Hematopoietic multipotent progenitor cell (in vitro differentiated cells): ENCODE measurements at regions not wholly inside any gene's neighbourhood (a gene's known extent, or its start where the extent isn't known, plus 50 kb on each side); places are given as distances from the start of the nearest gene placed in this dataset.
"Not testable (repeated sequence)": the region's sequence is repeated elsewhere in the genome, so short reads cannot be mapped to it uniquely, and the experiment has no call there.

ENCODE experiments used
- DNase-seq, 3 donors: peaks; one replicate each; pipeline ENCODE4 v3.0.0-alpha.2; 2011 to 2015; ENCODE audit warnings: low read depth in 2 of 3, low spot score in 2 of 3

GRCh38 chrX:65888150-65888549, 151.7 kb downstream of the VSIG4 start:
- DNase-seq: not testable (repeated sequence)

GRCh38 chrX:65883556-65883955, 156.3 kb downstream of the VSIG4 start:
- DNase-seq: no peak

GRCh38 chrX:65879977-65880799, 159.7 kb downstream of the VSIG4 start:
- no peak for DNase-seq

- no peak for DNase-seq
These were observed 161.4 kb downstream of the VSIG4 start for GRCh38 chrX:65878456-65878855.

GRCh38 chrX:65877953-65878352, 161.9 kb downstream of the VSIG4 start:
- DNase-seq: no peak

- DNase-seq: not testable (repeated sequence)
These were observed 164.3 kb downstream of the VSIG4 start for GRCh38 chrX:65875614-65876013.

GRCh38 chrX:65874765-65875164, 165.1 kb downstream of the VSIG4 start:
- DNase-seq: no peak

GRCh38 chrX:65874110-65874509, 165.8 kb downstream of the VSIG4 start:
- DNase-seq: no peak

- DNase-seq: no peak
These were observed 166.5 kb downstream of the VSIG4 start for GRCh38 chrX:65873385-65873784.

GRCh38 chrX:65871671-65872311, 168.1 kb downstream of the VSIG4 start:
- peak in 1 of 3 donors; percentile 21 for DNase-seq

- not testable (repeated sequence) for DNase-seq
These were observed 169.3 kb downstream of the VSIG4 start for GRCh38 chrX:65870544-65870943.

GRCh38 chrX:65866773-65867172, 173.1 kb downstream of the VSIG4 start:
- peak in 1 of 3 donors; percentile 40 for DNase-seq

- DNase-seq: peak in 1 of 3 donors; percentile 16
These were observed 173.7 kb downstream of the VSIG4 start for GRCh38 chrX:65866146-65866545.

GRCh38 chrX:65862638-65863037, 177.2 kb downstream of the VSIG4 start:
- DNase-seq: no peak

- DNase-seq: no peak
These were observed 180.6 kb downstream of the VSIG4 start for GRCh38 chrX:65859299-65859698.

GRCh38 chrX:65854437-65854836, 185.4 kb downstream of the VSIG4 start:
- not testable (repeated sequence) for DNase-seq

GRCh38 chrX:65851306-65851705, 183.9 kb downstream of the MSN start:
- DNase-seq: not testable (repeated sequence)

- DNase-seq: not testable (repeated sequence)
These were observed 183.4 kb downstream of the MSN start for GRCh38 chrX:65850821-65851220.

GRCh38 chrX:65846974-65847373, 179.5 kb downstream of the MSN start:
- DNase-seq: no peak

GRCh38 chrX:65841263-65841662, 173.8 kb downstream of the MSN start:
- DNase-seq: no peak

GRCh38 chrX:65838674-65839073, 171.2 kb downstream of the MSN start:
- no peak for DNase-seq
